Osteoblast (primary cell): ENCODE measurements at regions not wholly inside any gene's neighbourhood (a gene's known extent, or its start where the extent isn't known, plus 50 kb on each side); places are given as distances from the start of the nearest gene placed in this dataset.
"Not testable (repeated sequence)": the region's sequence is repeated elsewhere in the genome, so short reads cannot be mapped to it uniquely, and the experiment has no call there.

Source experiments
- DNase-seq: peaks from one replicate; pipeline ENCODE4 v3.0.0; 2011; ENCODE audit warnings: low spot score, mixed read lengths; ENCODE audit not compliant: insufficient read length; ENCODE audit errors: missing footprints
- H2AFZ ChIP-seq: 2 replicates; pipeline ENCODE4 v1.6.0; 2011; ENCODE audit warnings: mild to moderate bottlenecking, low read length
- H3K27ac ChIP-seq: 2 replicates; pipeline ENCODE4 v1.5.1; 2011; ENCODE audit warnings: mild to moderate bottlenecking, low read depth, low read length, moderate library complexity
- H3K27me3 ChIP-seq: 2 replicates; pipeline ENCODE4 v1.6.0; 2012; ENCODE audit warnings: mild to moderate bottlenecking, control low read depth, inconsistent platforms, low read length, moderate library complexity; ENCODE audit not compliant: insufficient read depth
- H3K36me3 ChIP-seq: 2 replicates; pipeline ENCODE4 v1.5.1; 2011; ENCODE audit warnings: mild to moderate bottlenecking, low read length, control low read depth, moderate library complexity; ENCODE audit not compliant: insufficient read depth
- H3K4me1 ChIP-seq: 2 replicates; pipeline ENCODE4 v1.5.1; 2011; ENCODE audit warnings: mild to moderate bottlenecking, low read length, control low read depth, moderate library complexity; ENCODE audit not compliant: insufficient read depth
- H3K4me2 ChIP-seq: 2 replicates; pipeline ENCODE4 v1.6.0; 2011; ENCODE audit warnings: mild to moderate bottlenecking, low read length; ENCODE audit not compliant: insufficient read depth
- H3K4me3 ChIP-seq: fragments of 200-600 bp; sonication (generic); 3 replicates; pipeline ENCODE4 v1.5.1; 2012; ENCODE audit warnings: mild to moderate bottlenecking, low read length, inconsistent platforms; ENCODE audit not compliant: insufficient read depth
- H3K79me2 ChIP-seq: 2 replicates; pipeline ENCODE4 v1.6.0; 2012; ENCODE audit warnings: mild to moderate bottlenecking, low read length, control low read depth, inconsistent platforms; ENCODE audit not compliant: insufficient read depth
- H3K9me3 ChIP-seq: 2 replicates; pipeline ENCODE4 v1.5.1; 2011; ENCODE audit warnings: low read depth, low read length, control low read depth
- H4K20me1 ChIP-seq: 2 replicates; pipeline ENCODE4 v1.6.0; 2012; ENCODE audit warnings: mild to moderate bottlenecking, low read length, control low read depth; ENCODE audit not compliant: insufficient read depth
- TF ChIP-seq, protein P1 (sequence below): IDR thresholded peaks from 2 replicates; pipeline ENCODE4 v1.5.1; 2011; ENCODE audit warnings: mild to moderate bottlenecking, low read depth, low read length, moderate library complexity; ENCODE audit errors: extremely low read depth

DNA sequence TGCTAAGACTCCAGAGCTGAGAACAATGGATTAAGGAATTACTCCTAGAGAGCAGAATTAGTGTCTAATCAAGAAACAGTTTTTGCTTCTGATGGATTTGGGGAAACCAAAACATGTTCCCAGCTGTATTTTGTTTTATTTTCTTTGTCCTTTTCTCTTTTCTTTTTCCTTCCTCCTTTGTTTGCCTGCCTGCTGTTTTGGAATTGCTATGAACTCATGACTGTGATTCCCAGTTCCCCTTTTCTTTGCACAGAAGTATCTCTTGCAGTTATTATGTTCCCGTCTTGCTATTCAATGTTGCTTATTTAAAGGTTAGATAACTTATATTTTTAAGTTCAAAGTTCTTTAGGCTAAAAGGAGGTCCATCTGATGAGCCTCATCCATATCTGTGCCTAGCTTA is 77.0 kb upstream of the GBE1 start:
- no peak overlapping the region for H2AFZ ChIP-seq
- DNase-seq = no peak
- H3K79me2 ChIP-seq = no peaks in the 10 kb centered on the region
- TF ChIP-seq, protein P1, sequence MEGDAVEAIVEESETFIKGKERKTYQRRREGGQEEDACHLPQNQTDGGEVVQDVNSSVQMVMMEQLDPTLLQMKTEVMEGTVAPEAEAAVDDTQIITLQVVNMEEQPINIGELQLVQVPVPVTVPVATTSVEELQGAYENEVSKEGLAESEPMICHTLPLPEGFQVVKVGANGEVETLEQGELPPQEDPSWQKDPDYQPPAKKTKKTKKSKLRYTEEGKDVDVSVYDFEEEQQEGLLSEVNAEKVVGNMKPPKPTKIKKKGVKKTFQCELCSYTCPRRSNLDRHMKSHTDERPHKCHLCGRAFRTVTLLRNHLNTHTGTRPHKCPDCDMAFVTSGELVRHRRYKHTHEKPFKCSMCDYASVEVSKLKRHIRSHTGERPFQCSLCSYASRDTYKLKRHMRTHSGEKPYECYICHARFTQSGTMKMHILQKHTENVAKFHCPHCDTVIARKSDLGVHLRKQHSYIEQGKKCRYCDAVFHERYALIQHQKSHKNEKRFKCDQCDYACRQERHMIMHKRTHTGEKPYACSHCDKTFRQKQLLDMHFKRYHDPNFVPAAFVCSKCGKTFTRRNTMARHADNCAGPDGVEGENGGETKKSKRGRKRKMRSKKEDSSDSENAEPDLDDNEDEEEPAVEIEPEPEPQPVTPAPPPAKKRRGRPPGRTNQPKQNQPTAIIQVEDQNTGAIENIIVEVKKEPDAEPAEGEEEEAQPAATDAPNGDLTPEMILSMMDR = no peak
- no peak overlapping the region for H3K4me3 ChIP-seq
- H4K20me1 ChIP-seq = no peaks in the 10 kb centered on the region
- no peaks in the 10 kb centered on the region for H3K4me1 ChIP-seq
- H3K4me2 ChIP-seq = no peak overlapping the region
- H3K9me3 ChIP-seq = no peaks in the 10 kb centered on the region
- H3K27me3 ChIP-seq = no peaks in the 10 kb centered on the region
- H3K36me3 ChIP-seq = no peaks in the 10 kb centered on the region
- H3K27ac ChIP-seq = no peak overlapping the region

DNA sequence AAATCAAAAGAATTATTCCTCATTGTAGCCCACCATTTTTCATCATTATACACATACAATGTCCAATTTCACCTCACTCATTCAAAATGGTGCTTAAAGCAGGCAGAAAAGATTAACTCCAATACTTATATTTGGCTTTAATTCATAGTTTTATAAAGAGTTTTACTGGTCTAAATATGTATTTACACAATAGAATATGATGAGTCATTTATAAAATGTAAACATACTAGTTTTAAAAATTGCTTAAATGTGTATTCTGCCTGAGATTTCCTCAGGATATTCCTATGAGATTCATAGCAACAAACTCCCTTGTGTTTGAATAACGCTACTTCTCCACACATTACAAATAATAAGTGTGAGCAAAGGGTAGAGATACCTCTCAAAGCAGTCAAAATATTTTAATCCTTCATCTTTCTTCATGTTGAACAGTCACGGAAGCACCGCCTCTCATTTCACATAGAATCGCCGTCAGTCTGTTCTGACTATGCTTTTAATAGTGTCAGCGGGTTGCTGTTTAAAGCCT is 75.7 kb upstream of the GBE1 start:
- no peak for DNase-seq
- Histone ChIP-seq H4K20me1 (no peaks in the 10 kb centered on the region), H3K9me3 (no peaks in the 10 kb centered on the region), H3K4me2 (no peak overlapping the region), H3K36me3 (no peaks in the 10 kb centered on the region), H3K27me3 (no peaks in the 10 kb centered on the region), H3K27ac (no peak overlapping the region), H3K79me2 (no peaks in the 10 kb centered on the region), H2AFZ (no peak overlapping the region), H3K4me1 (no peaks in the 10 kb centered on the region), H3K4me3 (no peak overlapping the region)
- TF ChIP-seq, protein P1 = no peak

DNA sequence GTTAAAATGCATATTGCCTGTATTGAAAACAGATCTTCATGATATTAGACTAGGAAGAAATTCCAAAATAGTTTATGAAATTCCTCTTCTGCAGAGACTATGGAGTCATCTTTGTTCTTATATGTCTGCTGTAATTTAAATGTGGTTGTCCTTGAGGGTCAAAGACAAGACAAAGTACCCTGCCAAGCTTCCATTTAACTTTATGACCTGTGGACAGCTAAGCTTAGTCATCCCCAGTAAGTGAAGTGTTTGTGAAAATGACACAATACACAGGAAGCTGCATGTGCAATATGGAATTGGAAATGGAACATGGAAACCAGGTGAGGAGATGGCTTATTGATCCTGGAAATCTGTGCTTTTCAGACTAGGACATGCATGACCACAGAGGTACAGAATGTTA is 68.5 kb upstream of the GBE1 start:
- Histone ChIP-seq H3K27ac (no peak overlapping the region), H3K27me3 (no peaks in the 10 kb centered on the region), H4K20me1 (no peaks in the 10 kb centered on the region), H3K4me3 (no peak overlapping the region), H2AFZ (no peak overlapping the region), H3K4me1 (no peaks in the 10 kb centered on the region), H3K36me3 (no peaks in the 10 kb centered on the region), H3K79me2 (no peaks in the 10 kb centered on the region), H3K4me2 (no peak overlapping the region), H3K9me3 (no peaks in the 10 kb centered on the region)
- DNase-seq = no peak
- TF ChIP-seq, protein P1 = no peak

DNA sequence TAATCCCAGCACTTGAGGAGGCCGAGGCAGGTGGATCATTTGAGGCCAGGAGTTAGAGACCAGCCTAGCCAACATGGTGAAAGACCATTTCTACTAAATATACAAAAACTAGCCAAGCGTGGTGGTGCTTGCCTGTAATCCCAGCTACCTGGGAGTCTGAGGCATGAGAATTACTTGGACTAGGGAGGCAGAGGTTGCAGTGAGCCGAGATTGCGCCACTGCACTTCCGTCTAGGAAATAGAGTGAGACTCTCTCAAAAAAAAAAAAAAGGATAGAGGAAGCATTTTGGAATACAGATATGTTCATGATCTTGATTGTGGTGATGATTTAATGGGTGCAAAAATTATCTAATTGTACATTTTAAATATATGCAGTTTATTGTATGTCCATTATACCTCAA is 67.8 kb upstream of the GBE1 start:
- H3K79me2 ChIP-seq, H4K20me1 ChIP-seq, H3K4me3 ChIP-seq, DNase-seq, H2AFZ ChIP-seq, H3K27me3 ChIP-seq, H3K4me2 ChIP-seq, H3K36me3 ChIP-seq, H3K9me3 ChIP-seq, H3K4me1 ChIP-seq, H3K27ac ChIP-seq: not testable (repeated sequence)
